ENCODE measurements at regions not wholly inside any gene's neighbourhood (a gene's known extent, or its start where the extent isn't known, plus 50 kb on each side); places are given as distances from the start of the nearest gene placed in this dataset.

GRCh38 chr11:127619946-127620345 lies 619.4 kb upstream of the KIRREL3 start:
- no peak for TF ChIP-seq CTCF (IDR thresholded peaks at IDR 0.05; ENCODE audit: low read depth, low read length)
- no peak for TF ChIP-seq EZH2phosphoT487 (IDR thresholded peaks at IDR 0.05; ENCODE audit: low read depth)

Data from OCI-LY3 (cell line).